ENCODE measurements at regions not wholly inside any gene's neighbourhood (a gene's known extent, or its start where the extent isn't known, plus 50 kb on each side); places are given as distances from the start of the nearest gene placed in this dataset.

DNA sequence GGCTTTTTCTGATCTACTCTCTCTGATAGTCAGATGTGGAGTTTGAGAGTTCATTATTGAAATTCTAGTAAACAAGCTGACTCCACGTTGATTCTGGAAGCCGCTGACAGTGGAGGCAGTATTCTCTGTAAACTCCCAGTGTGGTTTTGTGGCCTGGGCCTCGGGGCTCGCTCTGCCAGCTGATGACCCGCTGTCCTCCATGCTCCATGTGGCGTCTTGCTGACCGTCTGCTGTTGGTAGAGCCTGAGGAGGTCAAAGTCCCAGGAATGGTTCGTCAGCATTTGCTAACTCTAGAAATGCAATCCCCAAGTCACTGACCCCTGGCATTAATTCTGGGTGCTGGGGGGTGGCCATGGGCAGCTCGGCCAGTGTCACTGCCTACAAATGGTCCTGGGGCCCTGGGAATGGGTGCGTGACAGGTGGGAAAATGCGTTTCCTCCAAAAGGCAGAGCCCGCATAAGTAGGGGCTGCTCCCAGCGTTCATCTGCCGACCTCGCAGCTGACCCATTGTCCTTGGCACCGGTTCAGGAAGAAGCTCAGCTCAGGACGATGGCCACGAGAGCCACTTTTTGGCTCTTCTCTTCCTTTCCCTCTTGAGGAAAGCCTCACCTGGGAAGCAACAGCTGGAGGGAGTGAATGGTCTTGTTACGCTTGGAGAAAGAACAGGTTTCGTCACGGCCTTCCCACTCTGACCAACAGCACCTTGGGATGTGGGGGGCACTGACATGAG is 55.1 kb downstream of the MRPL36 start:
- H3K9ac ChIP-seq (ENCODE audit: insufficient read depth, low read depth, low read length), result no peak overlapping the region
- no peak overlapping the region for H3K27ac ChIP-seq (ENCODE audit: extremely low read length, insufficient read depth, low read length)
- no peak overlapping the region for H3K4me2 ChIP-seq (ENCODE audit: low read depth, low read length)
- CTCF ChIA-PET (ENCODE audit: low intra/inter-chr PET ratio, low total read pairs), result no interaction called here
- no peak overlapping the region for H3K4me3 ChIP-seq (replicated peaks in 1 of 3; ENCODE audit: insufficient read depth in 1 of 3, low read depth in 2 of 3, low read length in 3 of 3)
- WGBS (ENCODE audit: low lambda C conversion rate), result 14% methylated on average over 9 of the region's 21 CpGs
- DNase-seq (ENCODE audit: low spot score), result no peak
- intact Hi-C loops (cut with micrococcal nuclease; ENCODE audit: unreplicated experiment), result no loop called here
- POLR2A ChIA-PET, result no interaction called here
- H4K20me1 ChIP-seq (ENCODE audit: insufficient read depth, low read length), result no peaks in the 10 kb centered on the region
- no peak overlapping the region for H2AFZ ChIP-seq (ENCODE audit: low read length)
- no TSS peak for BruUV-seq (replicated peaks)
- peaks cover 13% of the 10 kb centered on the region for H3K9me3 ChIP-seq (ENCODE audit: low read length)
- no peaks in the 10 kb centered on the region for H3K4me1 ChIP-seq (ENCODE audit: insufficient read depth, low read length)
- no peaks in the 10 kb centered on the region for H3K36me3 ChIP-seq (replicated peaks in 1 of 2; ENCODE audit: control insufficient read depth in 1 of 2, insufficient read depth in 2 of 2, low read length in 2 of 2)
- no peak for ATAC-seq
- FAIRE-seq, result no peak
- peaks cover 6 to 70% of the 10 kb centered on the region in 2 experiments; a peak in 4 of 5 replicates for H3K27me3 ChIP-seq (ENCODE audit: control insufficient read depth in 1 of 2, insufficient read depth in 2 of 2, low read length in 2 of 2)
- no peaks in the 10 kb centered on the region for H3K79me2 ChIP-seq (ENCODE audit: insufficient read depth, low read length)
- no peak for TF ChIP-seq ZNF441 (CRISPR knock-in tag; IDR thresholded peaks at IDR 0.05; ENCODE audit: borderline replicate concordance)
- no peak for TF ChIP-seq IKZF4 (CRISPR knock-in tag; IDR thresholded peaks at IDR 0.05; ENCODE audit: borderline replicate concordance, low read depth, not compliant biosample characterization)
- TF ChIP-seq NFIB (CRISPR knock-in tag; IDR thresholded peaks at IDR 0.05; ENCODE audit: borderline replicate concordance), result no peak
- in situ Hi-C loops (cut with HindIII; ENCODE audit: extremely low pct_ligation_motif_present, low pct_unique_long_range_greater_than_20kb), result no loop called here

DNA sequence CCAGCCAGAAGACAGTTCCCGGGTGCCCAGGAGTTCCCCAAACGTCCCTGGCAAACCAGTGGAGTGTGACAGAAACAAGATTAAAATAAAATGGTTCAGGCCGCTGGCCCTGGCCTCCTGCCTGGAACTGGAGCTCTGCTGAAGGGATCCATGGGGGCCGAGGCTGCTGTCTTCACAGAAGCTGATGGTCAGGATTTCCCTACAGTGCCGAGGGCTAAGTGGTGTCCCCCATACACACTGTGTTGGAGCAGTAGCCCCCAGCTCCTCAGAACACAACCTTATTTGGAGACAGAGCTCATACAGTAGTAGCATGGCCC is 55.9 kb downstream of the MRPL36 start:
- TF ChIP-seq MLLT10 (CRISPR knock-in tag; IDR thresholded peaks at IDR 0.05) (no peak), ZMAT3 (CRISPR knock-in tag; conservative IDR thresholded peaks at IDR 0.05) (no peak), TRIM24 (CRISPR knock-in tag; IDR thresholded peaks at IDR 0.05) (no peak), JUN (CRISPR knock-in tag; IDR thresholded peaks at IDR 0.05) (no peak), ZNF577 (CRISPR knock-in tag; IDR thresholded peaks at IDR 0.05; ENCODE audit: borderline replicate concordance, low read depth) (no peak), KMT2A (CRISPR knock-in tag; IDR thresholded peaks at IDR 0.05) (no peak), ZNF547 (CRISPR knock-in tag; IDR thresholded peaks at IDR 0.05) (no peak), GFI1 (CRISPR knock-in tag; IDR thresholded peaks at IDR 0.05; ENCODE audit: borderline replicate concordance) (no peak), RCOR2 (CRISPR knock-in tag; IDR thresholded peaks at IDR 0.05) (no peak), SOX6 (IDR thresholded peaks at IDR 0.05) (no peak), SOX6 (CRISPR knock-in tag; IDR thresholded peaks at IDR 0.05) (no peak), ZNF354B (CRISPR knock-in tag; IDR thresholded peaks at IDR 0.05) (no peak), ZNF777 (CRISPR knock-in tag; IDR thresholded peaks at IDR 0.05) (no peak), DPF2 (CRISPR knock-in tag; IDR thresholded peaks at IDR 0.05; ENCODE audit: borderline replicate concordance, low read depth) (no peak)
- TF ChIP-seq, protein P1, sequence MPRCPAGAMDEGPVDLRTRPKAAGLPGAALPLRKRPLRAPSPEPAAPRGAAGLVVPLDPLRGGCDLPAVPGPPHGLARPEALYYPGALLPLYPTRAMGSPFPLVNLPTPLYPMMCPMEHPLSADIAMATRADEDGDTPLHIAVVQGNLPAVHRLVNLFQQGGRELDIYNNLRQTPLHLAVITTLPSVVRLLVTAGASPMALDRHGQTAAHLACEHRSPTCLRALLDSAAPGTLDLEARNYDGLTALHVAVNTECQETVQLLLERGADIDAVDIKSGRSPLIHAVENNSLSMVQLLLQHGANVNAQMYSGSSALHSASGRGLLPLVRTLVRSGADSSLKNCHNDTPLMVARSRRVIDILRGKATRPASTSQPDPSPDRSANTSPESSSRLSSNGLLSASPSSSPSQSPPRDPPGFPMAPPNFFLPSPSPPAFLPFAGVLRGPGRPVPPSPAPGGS (CRISPR knock-in tag; IDR thresholded peaks at IDR 0.05), result no peak
- peaks cover 4 to 61% of the 10 kb centered on the region in 2 experiments; a peak in 4 of 5 replicates for H3K27me3 ChIP-seq (ENCODE audit: control insufficient read depth in 1 of 2, insufficient read depth in 2 of 2, low read length in 2 of 2)
- no peaks in the 10 kb centered on the region for H4K20me1 ChIP-seq (ENCODE audit: insufficient read depth, low read length)
- no peak for FAIRE-seq
- H3K4me3 ChIP-seq (replicated peaks in 1 of 3; ENCODE audit: insufficient read depth in 1 of 3, low read depth in 2 of 3, low read length in 3 of 3), result no peak overlapping the region
- no peak overlapping the region for H3K9ac ChIP-seq (ENCODE audit: insufficient read depth, low read depth, low read length)
- CTCF ChIA-PET (ENCODE audit: low intra/inter-chr PET ratio, low total read pairs), result no interaction called here
- no peaks in the 10 kb centered on the region for H3K79me2 ChIP-seq (ENCODE audit: insufficient read depth, low read length)
- H2AFZ ChIP-seq (ENCODE audit: low read length), result no peak overlapping the region
- BruUV-seq (replicated peaks), result no TSS peak
- POLR2A ChIA-PET, result no interaction called here
- DNase-seq (ENCODE audit: low spot score), result no peak
- H3K9me3 ChIP-seq (ENCODE audit: low read length), result peaks cover 19% of the 10 kb centered on the region
- no peak overlapping the region for H3K27ac ChIP-seq (ENCODE audit: extremely low read length, insufficient read depth, low read length)
- no peaks in the 10 kb centered on the region for H3K36me3 ChIP-seq (replicated peaks in 1 of 2; ENCODE audit: control insufficient read depth in 1 of 2, insufficient read depth in 2 of 2, low read length in 2 of 2)
- in situ Hi-C loops (cut with HindIII; ENCODE audit: extremely low pct_ligation_motif_present, low pct_unique_long_range_greater_than_20kb) (no loop called here), intact Hi-C loops (cut with micrococcal nuclease; ENCODE audit: unreplicated experiment) (no loop called here)
- no peak overlapping the region for H3K4me2 ChIP-seq (ENCODE audit: low read depth, low read length)
- no peak for ATAC-seq
- 0% methylated on average over 5 of the region's 5 CpGs for WGBS (ENCODE audit: low lambda C conversion rate)
- no peaks in the 10 kb centered on the region for H3K4me1 ChIP-seq (ENCODE audit: insufficient read depth, low read length)

Data from HepG2 (cell line).